ENCODE measurements at regions not wholly inside any gene's neighbourhood (a gene's known extent, or its start where the extent isn't known, plus 50 kb on each side); places are given as distances from the start of the nearest gene placed in this dataset.

- no peak overlapping the region for H3K4me3 Mint-ChIP-seq
- Histone ChIP-seq H3K27me3 (ENCODE audit: insufficient read depth, low read length, poor library complexity, severe bottlenecking) (no peaks in the 10 kb centered on the region), H3K9me3 (ENCODE audit: low read length) (no peaks in the 10 kb centered on the region), H3K27ac (ENCODE audit: low read depth, low read length) (no peak overlapping the region), H3K4me3 (ENCODE audit: low read length) (no peak overlapping the region), H3K4me1 (ENCODE audit: insufficient read depth, low read length) (no peaks in the 10 kb centered on the region), H3K36me3 (ENCODE audit: insufficient read depth, low read length) (no peaks in the 10 kb centered on the region)
- H3K9me3 Mint-ChIP-seq: no peaks in the 10 kb centered on the region
- CTCF ChIA-PET: no interaction called here
- H3K36me3 Mint-ChIP-seq: no peaks in the 10 kb centered on the region
- no peaks in the 10 kb centered on the region for H3K4me1 Mint-ChIP-seq
- no peak overlapping the region for H3K27ac Mint-ChIP-seq
- H3K27me3 Mint-ChIP-seq: peaks cover 22 to 34% of the 10 kb centered on the region in 2 donors
- POLR2A ChIA-PET: no interaction called here
- DNase-seq: no peak
Measured at GRCh38 chr10:78859769-78860168, 209.0 kb upstream of the ZMIZ1 start.

GRCh38 chr10:78860260-78860914 is 208.4 kb upstream of the ZMIZ1 start:
- Mint-ChIP-seq H3K27ac (no peak overlapping the region), H3K9me3 (no peaks in the 10 kb centered on the region), H3K36me3 (no peaks in the 10 kb centered on the region), H3K4me3 (no peak overlapping the region), H3K27me3 (peaks cover 20 to 34% of the 10 kb centered on the region in 2 donors), H3K4me1 (no peaks in the 10 kb centered on the region)
- ChIA-PET POLR2A (no interaction called here), CTCF (no interaction called here)
- Histone ChIP-seq H3K4me1 (ENCODE audit: insufficient read depth, low read length) (no peaks in the 10 kb centered on the region), H3K4me3 (ENCODE audit: low read length) (no peak overlapping the region), H3K9me3 (ENCODE audit: low read length) (no peaks in the 10 kb centered on the region), H3K36me3 (ENCODE audit: insufficient read depth, low read length) (no peaks in the 10 kb centered on the region), H3K27me3 (ENCODE audit: insufficient read depth, low read length, poor library complexity, severe bottlenecking) (no peaks in the 10 kb centered on the region), H3K27ac (ENCODE audit: low read depth, low read length) (no peak overlapping the region)
- DNase-seq: no peak

- Mint-ChIP-seq H3K27ac (peak overlapping the region in 1 of 8 donors; percentile 72), H3K4me1 (no peaks in the 10 kb centered on the region), H3K4me3 (no peak overlapping the region), H3K27me3 (peaks cover 20 to 34% of the 10 kb centered on the region in 2 donors), H3K36me3 (no peaks in the 10 kb centered on the region), H3K9me3 (no peaks in the 10 kb centered on the region)
- Histone ChIP-seq H3K27me3 (ENCODE audit: insufficient read depth, low read length, poor library complexity, severe bottlenecking) (no peaks in the 10 kb centered on the region), H3K27ac (ENCODE audit: low read depth, low read length) (no peak overlapping the region), H3K4me3 (ENCODE audit: low read length) (no peak overlapping the region), H3K9me3 (ENCODE audit: low read length) (no peaks in the 10 kb centered on the region), H3K4me1 (ENCODE audit: insufficient read depth, low read length) (no peaks in the 10 kb centered on the region), H3K36me3 (ENCODE audit: insufficient read depth, low read length) (no peaks in the 10 kb centered on the region)
- POLR2A ChIA-PET: no interaction called here
- DNase-seq: no peak
- CTCF ChIA-PET: no interaction called here
Measured at GRCh38 chr10:78861529-78862327, 207.0 kb upstream of the ZMIZ1 start.

- Mint-ChIP-seq H3K4me3 (no peak overlapping the region), H3K9me3 (no peaks in the 10 kb centered on the region), H3K27ac (no peak overlapping the region), H3K4me1 (no peaks in the 10 kb centered on the region), H3K36me3 (no peaks in the 10 kb centered on the region), H3K27me3 (peaks cover 20 to 34% of the 10 kb centered on the region in 2 donors)
- Histone ChIP-seq H3K4me3 (ENCODE audit: low read length) (no peak overlapping the region), H3K9me3 (ENCODE audit: low read length) (no peaks in the 10 kb centered on the region), H3K27me3 (ENCODE audit: insufficient read depth, low read length, poor library complexity, severe bottlenecking) (no peaks in the 10 kb centered on the region), H3K4me1 (ENCODE audit: insufficient read depth, low read length) (no peaks in the 10 kb centered on the region), H3K27ac (ENCODE audit: low read depth, low read length) (no peak overlapping the region), H3K36me3 (ENCODE audit: insufficient read depth, low read length) (no peaks in the 10 kb centered on the region)
- ChIA-PET CTCF (no interaction called here), POLR2A (no interaction called here)
- no peak for DNase-seq
Measured at GRCh38 chr10:78862328-78862640, 206.5 kb upstream of the ZMIZ1 start.

GRCh38 chr10:78863140-78863905 is 205.4 kb upstream of the ZMIZ1 start:
- Mint-ChIP-seq H3K4me1 (no peaks in the 10 kb centered on the region), H3K27me3 (peaks cover 22 to 34% of the 10 kb centered on the region in 2 donors), H3K36me3 (no peaks in the 10 kb centered on the region), H3K4me3 (no peak overlapping the region), H3K27ac (no peak overlapping the region), H3K9me3 (no peaks in the 10 kb centered on the region)
- DNase-seq: no peak
- Histone ChIP-seq H3K36me3 (ENCODE audit: insufficient read depth, low read length) (no peaks in the 10 kb centered on the region), H3K4me3 (ENCODE audit: low read length) (no peak overlapping the region), H3K4me1 (ENCODE audit: insufficient read depth, low read length) (no peaks in the 10 kb centered on the region), H3K27ac (ENCODE audit: low read depth, low read length) (no peak overlapping the region), H3K9me3 (ENCODE audit: low read length) (no peaks in the 10 kb centered on the region), H3K27me3 (ENCODE audit: insufficient read depth, low read length, poor library complexity, severe bottlenecking) (no peaks in the 10 kb centered on the region)
- ChIA-PET CTCF (no interaction called here), POLR2A (no interaction called here)

- no peaks in the 10 kb centered on the region for H3K27me3 ChIP-seq (ENCODE audit: insufficient read depth, low read length, poor library complexity, severe bottlenecking)
- Mint-ChIP-seq H3K36me3 (no peaks in the 10 kb centered on the region), H3K27ac (no peak overlapping the region), H3K4me1 (no peaks in the 10 kb centered on the region), H3K27me3 (peaks cover 18 to 34% of the 10 kb centered on the region in 2 donors), H3K9me3 (no peaks in the 10 kb centered on the region), H3K4me3 (no peak overlapping the region)
- no peaks in the 10 kb centered on the region for H3K36me3 ChIP-seq (ENCODE audit: insufficient read depth, low read length)
- H3K9me3 ChIP-seq (ENCODE audit: low read length): no peaks in the 10 kb centered on the region
- DNase-seq: no peak
- ChIA-PET POLR2A (no interaction called here), CTCF (no interaction called here)
- H3K4me1 ChIP-seq (ENCODE audit: insufficient read depth, low read length): no peaks in the 10 kb centered on the region
- H3K27ac ChIP-seq (ENCODE audit: low read depth, low read length): no peak overlapping the region
- no peak overlapping the region for H3K4me3 ChIP-seq (ENCODE audit: low read length)
Measured at GRCh38 chr10:78863906-78864239, 204.9 kb upstream of the ZMIZ1 start.

GRCh38 chr10:78864761-78865537 is 203.8 kb upstream of the ZMIZ1 start:
- no peak overlapping the region for H3K4me3 ChIP-seq (ENCODE audit: low read length)
- H3K4me1 ChIP-seq (ENCODE audit: insufficient read depth, low read length): no peaks in the 10 kb centered on the region
- no peaks in the 10 kb centered on the region for H3K36me3 ChIP-seq (ENCODE audit: insufficient read depth, low read length)
- no peak overlapping the region for H3K4me3 Mint-ChIP-seq
- H3K27me3 Mint-ChIP-seq: peaks cover 14 to 33% of the 10 kb centered on the region in 2 donors
- H3K9me3 Mint-ChIP-seq: no peaks in the 10 kb centered on the region
- no peaks in the 10 kb centered on the region for H3K9me3 ChIP-seq (ENCODE audit: low read length)
- H3K27ac ChIP-seq (ENCODE audit: low read depth, low read length): no peak overlapping the region
- ChIA-PET POLR2A (no interaction called here), CTCF (no interaction called here)
- H3K27ac Mint-ChIP-seq: no peak overlapping the region
- no peak for DNase-seq
- no peaks in the 10 kb centered on the region for H3K4me1 Mint-ChIP-seq
- no peaks in the 10 kb centered on the region for H3K36me3 Mint-ChIP-seq
- no peaks in the 10 kb centered on the region for H3K27me3 ChIP-seq (ENCODE audit: insufficient read depth, low read length, poor library complexity, severe bottlenecking)

GRCh38 chr10:78865538-78865875 is 203.3 kb upstream of the ZMIZ1 start:
- H3K36me3 ChIP-seq (ENCODE audit: insufficient read depth, low read length): no peaks in the 10 kb centered on the region
- Mint-ChIP-seq H3K27me3 (peaks cover 11 to 34% of the 10 kb centered on the region in 2 donors), H3K27ac (no peak overlapping the region), H3K4me1 (no peaks in the 10 kb centered on the region), H3K9me3 (no peaks in the 10 kb centered on the region), H3K36me3 (no peaks in the 10 kb centered on the region), H3K4me3 (no peak overlapping the region)
- ChIA-PET POLR2A (no interaction called here), CTCF (no interaction called here)
- H3K27me3 ChIP-seq (ENCODE audit: insufficient read depth, low read length, poor library complexity, severe bottlenecking): no peaks in the 10 kb centered on the region
- H3K27ac ChIP-seq (ENCODE audit: low read depth, low read length): no peak overlapping the region
- DNase-seq: no peak
- H3K4me3 ChIP-seq (ENCODE audit: low read length): no peak overlapping the region
- no peaks in the 10 kb centered on the region for H3K4me1 ChIP-seq (ENCODE audit: insufficient read depth, low read length)
- no peaks in the 10 kb centered on the region for H3K9me3 ChIP-seq (ENCODE audit: low read length)

All from CD8-positive, alpha-beta memory T cell (primary cell).